ENCODE measurements at regions not wholly inside any gene's neighbourhood (a gene's known extent, or its start where the extent isn't known, plus 50 kb on each side); places are given as distances from the start of the nearest gene placed in this dataset.
"Not testable (repeated sequence)": the region's sequence is repeated elsewhere in the genome, so short reads cannot be mapped to it uniquely, and the experiment has no call there.

GRCh38 chr13:19362946-19363510, 181.4 kb upstream of the TUBA3C start:
- no peak for DNase-seq (ENCODE audit: low spot score)
- H3K4me1 ChIP-seq (ENCODE audit: control insufficient read depth in 4 of 4, insufficient read depth in 4 of 4, low read length in 3 of 4): no peaks in the 10 kb centered on the region
- H3K36me3 ChIP-seq (ENCODE audit: control insufficient read depth in 4 of 4, insufficient read depth in 3 of 4, low read depth in 1 of 4, low read length in 3 of 4): no peaks in the 10 kb centered on the region
- H3K4me3 ChIP-seq (ENCODE audit: low read depth in 1 of 3, low read length in 3 of 3): no peak overlapping the region
- 42% methylated on average over 2 of the region's 2 CpGs for WGBS
- no peak overlapping the region for H3K27ac ChIP-seq (ENCODE audit: low read depth in 1 of 2, low read length in 2 of 2)
- no peak for TF ChIP-seq ZBTB33 (IDR thresholded peaks at IDR 0.05)
- TF ChIP-seq SP1 (IDR thresholded peaks at IDR 0.05): no peak
- no peak for TF ChIP-seq CTCF (IDR thresholded peaks at IDR 0.05; ENCODE audit: low read depth, low read length, missing input control)
- TF ChIP-seq RXRA (IDR thresholded peaks at IDR 0.05): no peak
- H3K9me3 ChIP-seq (ENCODE audit: control insufficient read depth in 4 of 4, low read length in 3 of 4): no peaks in the 10 kb centered on the region
- no peaks in the 10 kb centered on the region for H3K27me3 ChIP-seq (ENCODE audit: control insufficient read depth in 4 of 4, insufficient read depth in 4 of 4, low read length in 3 of 4)
- no peak overlapping the region for H3K9ac ChIP-seq (ENCODE audit: low read depth in 1 of 2, low read length in 2 of 2)

- not testable (repeated sequence) for H3K36me3 ChIP-seq (ENCODE audit: control insufficient read depth in 4 of 4, insufficient read depth in 3 of 4, low read depth in 1 of 4, low read length in 3 of 4); H3K27me3 ChIP-seq (ENCODE audit: control insufficient read depth in 4 of 4, insufficient read depth in 4 of 4, low read length in 3 of 4); H3K27ac ChIP-seq (ENCODE audit: low read depth in 1 of 2, low read length in 2 of 2); H3K4me3 ChIP-seq (ENCODE audit: low read depth in 1 of 3, low read length in 3 of 3); H3K9ac ChIP-seq (ENCODE audit: low read depth in 1 of 2, low read length in 2 of 2); DNase-seq (ENCODE audit: low spot score); H3K9me3 ChIP-seq (ENCODE audit: control insufficient read depth in 4 of 4, low read length in 3 of 4); H3K4me1 ChIP-seq (ENCODE audit: control insufficient read depth in 4 of 4, insufficient read depth in 4 of 4, low read length in 3 of 4)
- WGBS: 65% methylated on average over 2 of the region's 2 CpGs
Observed at GRCh38 chr13:19359697-19360096, 178.1 kb upstream of the TUBA3C start.

GRCh38 chr13:19345916-19346422, 164.3 kb upstream of the TUBA3C start:
- TF ChIP-seq ATF3 (IDR thresholded peaks at IDR 0.05) (no peak), REST (IDR thresholded peaks at IDR 0.05) (no peak), ZBTB33 (IDR thresholded peaks at IDR 0.05) (no peak), RAD21 (IDR thresholded peaks at IDR 0.05) (no peak), SP1 (IDR thresholded peaks at IDR 0.05) (no peak), TAF1 (conservative IDR thresholded peaks at IDR 0.05) (no peak), RXRA (IDR thresholded peaks at IDR 0.05) (no peak), FOXA1 (IDR thresholded peaks at IDR 0.05) (no peak), MAX (IDR thresholded peaks at IDR 0.05) (no peak), FOXA2 (IDR thresholded peaks at IDR 0.05) (no peak)
- H3K9me3 ChIP-seq (ENCODE audit: control insufficient read depth in 4 of 4, low read length in 3 of 4): no peaks in the 10 kb centered on the region
- H3K4me1 ChIP-seq (ENCODE audit: control insufficient read depth in 4 of 4, insufficient read depth in 4 of 4, low read length in 3 of 4): peaks cover 0 to 2% (median 0%) of the 10 kb centered on the region in 4 donors
- H3K4me3 ChIP-seq (ENCODE audit: low read depth in 1 of 3, low read length in 3 of 3): no peak overlapping the region
- no peak for DNase-seq (ENCODE audit: low spot score)
- H3K36me3 ChIP-seq (ENCODE audit: control insufficient read depth in 4 of 4, insufficient read depth in 3 of 4, low read depth in 1 of 4, low read length in 3 of 4): no peaks in the 10 kb centered on the region
- 80% methylated on average over 14 of the region's 14 CpGs for WGBS
- H3K27ac ChIP-seq (ENCODE audit: low read depth in 1 of 2, low read length in 2 of 2): no peak overlapping the region
- H3K27me3 ChIP-seq (ENCODE audit: control insufficient read depth in 4 of 4, insufficient read depth in 4 of 4, low read length in 3 of 4): no peaks in the 10 kb centered on the region
- H3K9ac ChIP-seq (ENCODE audit: low read depth in 1 of 2, low read length in 2 of 2): no peak overlapping the region

Data from liver (tissue), 8 donors.